Liver (tissue), 8 donors: ENCODE measurements at regions not wholly inside any gene's neighbourhood (a gene's known extent, or its start where the extent isn't known, plus 50 kb on each side); places are given as distances from the start of the nearest gene placed in this dataset.

ENCODE experiments used
- DNase-seq: peaks from one replicate; pipeline ENCODE4 v3.0.0-alpha.2; 2017; ENCODE audit warnings: low spot score
- H3K27ac ChIP-seq, 2 donors: one replicate each; pipeline ENCODE4 v1.7.0; 2013; ENCODE audit warnings: inconsistent platforms in 2 of 2, low read length in 2 of 2, control low read depth in 1 of 2, low read depth in 1 of 2, mild to moderate bottlenecking in 1 of 2
- H3K27me3 ChIP-seq, 4 donors: one replicate each; pipeline versions ENCODE4 v1.6.1 to v1.7.0; 2013; ENCODE audit warnings: low read length in 3 of 4, inconsistent platforms in 1 of 4, mild to moderate bottlenecking in 1 of 4, moderate library complexity in 1 of 4; ENCODE audit not compliant: control insufficient read depth in 4 of 4, insufficient read depth in 4 of 4
- H3K36me3 ChIP-seq, 4 donors: one replicate each; pipeline versions ENCODE4 v1.6.1 to v1.7.0; 2013; ENCODE audit warnings: low read length in 3 of 4, mild to moderate bottlenecking in 3 of 4, low read depth in 1 of 4, moderate library complexity in 1 of 4; ENCODE audit not compliant: control insufficient read depth in 4 of 4, insufficient read depth in 3 of 4
- H3K4me1 ChIP-seq, 4 donors: one replicate each; pipeline versions ENCODE4 v1.6.1 to v1.7.0; 2013; ENCODE audit warnings: low read length in 3 of 4, mild to moderate bottlenecking in 3 of 4, moderate library complexity in 1 of 4; ENCODE audit not compliant: control insufficient read depth in 4 of 4, insufficient read depth in 4 of 4
- H3K4me3 ChIP-seq, 3 donors: one replicate each; pipeline versions ENCODE4 v1.6.1 to v1.7.0; 2013; ENCODE audit warnings: low read length in 3 of 3, control low read depth in 1 of 3, low read depth in 1 of 3, mild to moderate bottlenecking in 1 of 3
- H3K9ac ChIP-seq, 2 donors: one replicate each; pipeline ENCODE4 v1.7.0; 2013; ENCODE audit warnings: low read length in 2 of 2, mild to moderate bottlenecking in 2 of 2, moderate library complexity in 2 of 2, control low read depth in 1 of 2, low read depth in 1 of 2
- H3K9me3 ChIP-seq, 4 donors: one replicate each; pipeline versions ENCODE4 v1.6.1 to v1.7.0; 2013; ENCODE audit warnings: low read length in 3 of 4; ENCODE audit not compliant: control insufficient read depth in 4 of 4
- FOXA1 ChIP-seq: IDR thresholded peaks from 2 replicates; pipeline ENCODE4 v1.6.1; 2016; ENCODE audit warnings: antibody characterized with exemption
- FOXA2 ChIP-seq: IDR thresholded peaks from 2 replicates; pipeline ENCODE4 v1.6.1; 2016; ENCODE audit warnings: antibody characterized with exemption
- GABPA ChIP-seq, 2 donors: IDR thresholded peaks in 1 of 2; conservative IDR thresholded peaks in 1 of 2; 2 replicates each; pipeline ENCODE4 v1.6.1; 2016; ENCODE audit warnings: antibody characterized with exemption in 2 of 2, mild to moderate bottlenecking in 1 of 2, moderate library complexity in 1 of 2
- HNF4G ChIP-seq: IDR thresholded peaks from 2 replicates; pipeline ENCODE4 v1.6.1; 2016; ENCODE audit warnings: antibody characterized with exemption
- MAX ChIP-seq: IDR thresholded peaks from 2 replicates; pipeline ENCODE4 v1.6.1; 2016; ENCODE audit warnings: antibody characterized with exemption
- NR2F2 ChIP-seq: IDR thresholded peaks from 2 replicates; pipeline ENCODE4 v1.6.1; 2016; ENCODE audit warnings: antibody characterized with exemption
- RAD21 ChIP-seq, 2 donors: IDR thresholded peaks; 2 replicates each; pipeline ENCODE4 v1.6.1; 2016; ENCODE audit warnings: antibody characterized with exemption in 2 of 2, mild to moderate bottlenecking in 2 of 2
- RXRA ChIP-seq, 2 donors: IDR thresholded peaks; 2 replicates each; pipeline ENCODE4 v1.6.1; 2017 to 2018; ENCODE audit warnings: antibody characterized with exemption in 2 of 2, mild to moderate bottlenecking in 1 of 2
- SP1 ChIP-seq: IDR thresholded peaks from 2 replicates; pipeline ENCODE4 v1.6.1; 2018; ENCODE audit warnings: antibody characterized with exemption, mild to moderate bottlenecking
- TAF1 ChIP-seq: conservative IDR thresholded peaks from 2 replicates; pipeline ENCODE4 v1.6.1; 2016; ENCODE audit warnings: antibody characterized with exemption, mild to moderate bottlenecking
- YY1 ChIP-seq: IDR thresholded peaks from 2 replicates; pipeline ENCODE4 v1.6.1; 2016; ENCODE audit warnings: antibody characterized with exemption, mild to moderate bottlenecking
- ZBTB33 ChIP-seq: IDR thresholded peaks from 2 replicates; pipeline ENCODE4 v1.6.1; 2016; ENCODE audit warnings: antibody characterized with exemption
- WGBS: extraction: QIAGEN DNeasy Blood & Tissue Kit; methylation state at CpG from one replicate; pipeline ENCODE4 v1.1.7; 2013; 5-methylcytosine and 5-hydroxymethylcytosine counted together
- TF ChIP-seq, protein P1 (sequence below): fragments of 150-350 bp; IDR thresholded peaks from 2 replicates; pipeline ENCODE4 v1.5.1; 2017; ENCODE audit warnings: improper control_type of control experiment, low read depth, low read length; ENCODE audit not compliant: missing input control
- donor health status: healthy.
- donor health status: healthy.
- donor health status: healthy.
- donor health status: healthy.
- donor health status: healthy.

GRCh38 chr6:62367601-62368000 is 81.6 kb upstream of the KHDRBS2 start:
- 61% methylated on average over 5 of the region's 5 CpGs for WGBS
- Histone ChIP-seq H3K27ac (no peak overlapping the region), H3K9ac (no peak overlapping the region), H3K36me3 (no peaks in the 10 kb centered on the region), H3K4me3 (no peak overlapping the region), H3K27me3 (no peaks in the 10 kb centered on the region), H3K4me1 (no peaks in the 10 kb centered on the region), H3K9me3 (no peaks in the 10 kb centered on the region)
- DNase-seq: no peak
- no peak for TF ChIP-seq NR2F2
- TF ChIP-seq FOXA2: no peak
- TF ChIP-seq FOXA1: no peak

DNA sequence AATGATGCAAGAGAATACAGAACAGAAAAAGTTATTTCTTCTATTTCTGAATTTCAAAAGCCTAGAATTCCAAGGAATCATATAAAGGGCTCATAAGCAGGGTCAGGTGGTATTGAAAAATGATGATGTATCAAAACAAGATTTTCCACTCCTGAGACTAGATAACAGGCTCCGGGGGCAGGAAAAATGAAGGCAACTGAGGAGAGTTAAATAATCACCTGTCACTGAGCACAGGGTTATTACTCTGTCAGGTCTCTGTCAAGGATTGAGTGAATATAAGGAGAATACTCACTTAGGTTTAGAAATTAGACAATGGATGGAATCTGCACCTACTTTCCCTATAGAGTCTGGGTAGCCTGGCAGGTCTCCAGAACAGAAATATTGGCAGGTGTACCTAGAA is 76.1 kb upstream of the KHDRBS2 start:
- Histone ChIP-seq H3K4me3 (no peak overlapping the region), H3K27me3 (no peaks in the 10 kb centered on the region), H3K9me3 (no peaks in the 10 kb centered on the region), H3K36me3 (no peaks in the 10 kb centered on the region), H3K9ac (no peak overlapping the region), H3K27ac (no peak overlapping the region), H3K4me1 (no peaks in the 10 kb centered on the region)
- TF ChIP-seq RAD21 (IDR thresholded peaks at IDR 0.05): no peak
- TF ChIP-seq FOXA1: no peak
- TF ChIP-seq ZBTB33: no peak
- DNase-seq: no peak
- WGBS: 75% methylated on average over 1 of the region's 1 CpG

DNA sequence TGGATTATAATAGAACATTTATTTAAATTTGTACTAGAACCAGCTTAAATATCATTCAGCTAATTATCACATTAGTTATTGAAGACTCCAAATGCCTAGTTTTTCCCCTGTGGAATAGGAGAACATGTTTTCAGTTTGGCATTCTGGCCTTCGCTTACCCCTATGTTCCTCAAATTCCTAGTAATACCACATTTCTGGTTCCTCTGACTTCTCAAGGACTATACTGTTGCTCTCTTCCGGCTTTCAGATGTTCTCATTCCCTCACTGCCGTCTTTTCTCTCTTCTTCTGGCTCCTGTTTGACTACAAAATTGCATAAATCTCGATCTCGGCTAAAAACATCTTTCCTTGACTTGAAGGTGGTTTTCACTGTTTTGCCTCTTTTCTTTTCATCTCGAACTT is 71.8 kb upstream of the KHDRBS2 start:
- Histone ChIP-seq H3K4me1 (no peaks in the 10 kb centered on the region), H3K4me3 (no peak overlapping the region), H3K27me3 (no peaks in the 10 kb centered on the region), H3K9me3 (no peaks in the 10 kb centered on the region), H3K36me3 (no peaks in the 10 kb centered on the region), H3K9ac (no peak overlapping the region), H3K27ac (no peak overlapping the region)
- TF ChIP-seq MAX (no peak), RAD21 (IDR thresholded peaks at IDR 0.05) (no peak), ZBTB33 (no peak), GABPA (IDR thresholded peaks at IDR 0.05 in 1 of 2, conservative IDR thresholded peaks at IDR 0.05 in 1 of 2) (no peak), RXRA (IDR thresholded peaks at IDR 0.05) (no peak), SP1 (no peak), FOXA2 (no peak)
- WGBS: 65% methylated on average over 6 of the region's 6 CpGs
- DNase-seq: no peak

GRCh38 chr6:62354261-62354660 is 68.2 kb upstream of the KHDRBS2 start:
- H3K27ac ChIP-seq: no peak overlapping the region
- no peak overlapping the region for H3K9ac ChIP-seq
- no peak overlapping the region for H3K4me3 ChIP-seq
- H3K4me1 ChIP-seq: no peaks in the 10 kb centered on the region
- DNase-seq: no peak
- H3K36me3 ChIP-seq: no peaks in the 10 kb centered on the region
- no peaks in the 10 kb centered on the region for H3K27me3 ChIP-seq
- H3K9me3 ChIP-seq: no peaks in the 10 kb centered on the region
- WGBS: 60% methylated on average over 1 of the region's 1 CpG
- no peak for TF ChIP-seq FOXA1
- TF ChIP-seq TAF1: no peak
- TF ChIP-seq, protein P1, sequence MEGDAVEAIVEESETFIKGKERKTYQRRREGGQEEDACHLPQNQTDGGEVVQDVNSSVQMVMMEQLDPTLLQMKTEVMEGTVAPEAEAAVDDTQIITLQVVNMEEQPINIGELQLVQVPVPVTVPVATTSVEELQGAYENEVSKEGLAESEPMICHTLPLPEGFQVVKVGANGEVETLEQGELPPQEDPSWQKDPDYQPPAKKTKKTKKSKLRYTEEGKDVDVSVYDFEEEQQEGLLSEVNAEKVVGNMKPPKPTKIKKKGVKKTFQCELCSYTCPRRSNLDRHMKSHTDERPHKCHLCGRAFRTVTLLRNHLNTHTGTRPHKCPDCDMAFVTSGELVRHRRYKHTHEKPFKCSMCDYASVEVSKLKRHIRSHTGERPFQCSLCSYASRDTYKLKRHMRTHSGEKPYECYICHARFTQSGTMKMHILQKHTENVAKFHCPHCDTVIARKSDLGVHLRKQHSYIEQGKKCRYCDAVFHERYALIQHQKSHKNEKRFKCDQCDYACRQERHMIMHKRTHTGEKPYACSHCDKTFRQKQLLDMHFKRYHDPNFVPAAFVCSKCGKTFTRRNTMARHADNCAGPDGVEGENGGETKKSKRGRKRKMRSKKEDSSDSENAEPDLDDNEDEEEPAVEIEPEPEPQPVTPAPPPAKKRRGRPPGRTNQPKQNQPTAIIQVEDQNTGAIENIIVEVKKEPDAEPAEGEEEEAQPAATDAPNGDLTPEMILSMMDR: no peak
- no peak for TF ChIP-seq YY1
- no peak for TF ChIP-seq ZBTB33
- TF ChIP-seq HNF4G: no peak
